Neural progenitor cell (in vitro differentiated cells): ENCODE measurements at regions not wholly inside any gene's neighbourhood (a gene's known extent, or its start where the extent isn't known, plus 50 kb on each side); places are given as distances from the start of the nearest gene placed in this dataset.

Source experiments
- EZH2phosphoT487 ChIP-seq: fragments of 200-600 bp; sonication (generic); IDR thresholded peaks from 2 replicates; pipeline ENCODE4 v1.6.1; 2017; ENCODE audit warnings: antibody characterized with exemption
- TF ChIP-seq, protein P1 (sequence below): fragments of 200-600 bp; sonication (generic); IDR thresholded peaks from 2 replicates; pipeline ENCODE4 v1.5.1; 2017; ENCODE audit warnings: antibody characterized with exemption, mild to moderate bottlenecking

DNA sequence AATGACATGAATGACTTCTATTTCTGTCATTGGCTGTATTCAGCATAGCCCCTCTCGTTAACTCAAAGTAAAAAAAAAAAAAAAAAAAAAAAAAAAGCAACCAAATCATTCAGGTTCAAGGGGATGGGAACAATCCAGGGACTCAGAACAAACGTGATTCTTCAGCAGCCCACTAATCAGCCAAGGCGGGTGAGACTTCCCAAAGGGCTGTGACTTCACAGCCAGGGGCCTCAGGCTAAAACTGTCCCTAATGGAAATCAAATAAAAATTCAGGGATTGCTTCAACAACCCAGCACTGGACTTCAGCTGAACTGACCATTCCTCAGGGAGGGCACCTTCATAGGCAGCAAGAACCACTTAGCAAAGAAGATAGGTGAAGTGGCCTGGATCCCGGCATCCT is 86.2 kb upstream of the FAM169A start:
- TF ChIP-seq EZH2phosphoT487 = no peak
- TF ChIP-seq, protein P1, sequence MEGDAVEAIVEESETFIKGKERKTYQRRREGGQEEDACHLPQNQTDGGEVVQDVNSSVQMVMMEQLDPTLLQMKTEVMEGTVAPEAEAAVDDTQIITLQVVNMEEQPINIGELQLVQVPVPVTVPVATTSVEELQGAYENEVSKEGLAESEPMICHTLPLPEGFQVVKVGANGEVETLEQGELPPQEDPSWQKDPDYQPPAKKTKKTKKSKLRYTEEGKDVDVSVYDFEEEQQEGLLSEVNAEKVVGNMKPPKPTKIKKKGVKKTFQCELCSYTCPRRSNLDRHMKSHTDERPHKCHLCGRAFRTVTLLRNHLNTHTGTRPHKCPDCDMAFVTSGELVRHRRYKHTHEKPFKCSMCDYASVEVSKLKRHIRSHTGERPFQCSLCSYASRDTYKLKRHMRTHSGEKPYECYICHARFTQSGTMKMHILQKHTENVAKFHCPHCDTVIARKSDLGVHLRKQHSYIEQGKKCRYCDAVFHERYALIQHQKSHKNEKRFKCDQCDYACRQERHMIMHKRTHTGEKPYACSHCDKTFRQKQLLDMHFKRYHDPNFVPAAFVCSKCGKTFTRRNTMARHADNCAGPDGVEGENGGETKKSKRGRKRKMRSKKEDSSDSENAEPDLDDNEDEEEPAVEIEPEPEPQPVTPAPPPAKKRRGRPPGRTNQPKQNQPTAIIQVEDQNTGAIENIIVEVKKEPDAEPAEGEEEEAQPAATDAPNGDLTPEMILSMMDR = no peak
